Fibroblast of lung (primary cell): ENCODE measurements at regions not wholly inside any gene's neighbourhood (a gene's known extent, or its start where the extent isn't known, plus 50 kb on each side); places are given as distances from the start of the nearest gene placed in this dataset.
A peak's percentile ranks its signal among the peaks of the same experiment; 100 is the strongest.

Experiments used
- DNase-seq, 2 donors: peaks; one replicate each; pipeline versions ENCODE4 v3.0.0 to v3.0.0-alpha.2; 2010; ENCODE audit warnings: low read depth in 2 of 2
- H2AFZ ChIP-seq: 2 replicates; pipeline ENCODE4 v1.5.1; 2012; ENCODE audit warnings: low read length, control low read depth, inconsistent platforms
- H3K27ac ChIP-seq: 2 replicates; pipeline ENCODE4 v1.5.1; 2011; ENCODE audit warnings: low read length, control low read depth; ENCODE audit not compliant: insufficient read depth
- H3K27me3 ChIP-seq: 2 replicates; pipeline ENCODE4 v1.5.1; 2011; ENCODE audit warnings: mild to moderate bottlenecking, low read length; ENCODE audit not compliant: control insufficient read depth, insufficient read depth
- H3K36me3 ChIP-seq: 2 replicates; pipeline ENCODE4 v1.5.1; 2011; ENCODE audit warnings: low read length; ENCODE audit not compliant: control insufficient read depth, insufficient read depth
- H3K4me1 ChIP-seq: 2 replicates; pipeline ENCODE4 v1.5.1; 2011; ENCODE audit warnings: low read length; ENCODE audit not compliant: control insufficient read depth, insufficient read depth; ENCODE audit errors: extremely low read depth
- H3K4me2 ChIP-seq: 2 replicates; pipeline ENCODE4 v1.5.1; 2011; ENCODE audit warnings: low read length, control low read depth; ENCODE audit not compliant: insufficient read depth; ENCODE audit errors: extremely low read depth
- H3K4me3 ChIP-seq, 4 experiments: fragments of 200-600 bp in 1 of 4; sonication (generic) in 1 of 4; replicated peaks in 1 of 4; 2 replicates each; pipeline ENCODE4 v1.5.1; 2011 to 2016; ENCODE audit warnings: low read length in 4 of 4, low read depth in 3 of 4, mild to moderate bottlenecking in 3 of 4, control low read depth in 2 of 4, inconsistent platforms in 1 of 4, mixed read lengths in 1 of 4; ENCODE audit not compliant: insufficient read depth in 1 of 4; ENCODE audit errors: control extremely low read depth in 1 of 4
- H3K79me2 ChIP-seq: 2 replicates; pipeline ENCODE4 v1.5.1; 2012; ENCODE audit warnings: mild to moderate bottlenecking, low read length, inconsistent platforms; ENCODE audit not compliant: control insufficient read depth, insufficient read depth
- H3K9ac ChIP-seq: 2 replicates; pipeline ENCODE4 v1.5.1; 2011; ENCODE audit warnings: mild to moderate bottlenecking, low read length, control low read depth; ENCODE audit not compliant: insufficient read depth
- H3K9me3 ChIP-seq: 2 replicates; pipeline ENCODE4 v1.5.1; 2012; ENCODE audit warnings: low read depth, low read length; ENCODE audit not compliant: control insufficient read depth, insufficient read depth
- H4K20me1 ChIP-seq: 2 replicates; pipeline ENCODE4 v1.5.1; 2011; ENCODE audit warnings: low read length; ENCODE audit not compliant: control insufficient read depth, insufficient read depth; ENCODE audit errors: extremely low read depth
- CTCF ChIP-seq, 2 donors: IDR thresholded peaks in 1 of 2; conservative IDR thresholded peaks in 1 of 2; 1 replicate in 1 of 2; 2 replicates in 1 of 2; pipeline ENCODE4 v1.5.1; 2011 to 2012; ENCODE audit warnings: low read length in 2 of 2, control low read depth in 1 of 2, inconsistent platforms in 1 of 2, low read depth in 1 of 2, mild to moderate bottlenecking in 1 of 2
- EZH2 ChIP-seq: IDR thresholded peaks from 2 replicates; pipeline ENCODE4 v1.5.1; 2012; ENCODE audit warnings: low read length, control low read depth, mild to moderate bottlenecking; ENCODE audit errors: missing control alignments

GRCh38 chr13:89181041-89181440, 1509.9 kb downstream of the SLITRK5 start:
- Histone ChIP-seq H4K20me1 (no peaks in the 10 kb centered on the region), H2AFZ (no peak overlapping the region), H3K27ac (no peak overlapping the region), H3K79me2 (no peaks in the 10 kb centered on the region), H3K36me3 (no peaks in the 10 kb centered on the region), H3K9ac (no peak overlapping the region), H3K27me3 (no peaks in the 10 kb centered on the region), H3K4me1 (no peaks in the 10 kb centered on the region), H3K4me3 (no peak overlapping the region), H3K9me3 (no peaks in the 10 kb centered on the region), H3K4me2 (no peak overlapping the region)
- TF ChIP-seq CTCF (conservative IDR thresholded peaks at IDR 0.05 in 1 of 2, IDR thresholded peaks at IDR 0.05 in 1 of 2; ENCODE audit: low read depth in 1 of 2, low read length in 2 of 2), result no peak
- TF ChIP-seq EZH2, result no peak
- no peak for DNase-seq

GRCh38 chr13:89199138-89199537, 1528.0 kb downstream of the SLITRK5 start:
- H3K36me3 ChIP-seq, result no peaks in the 10 kb centered on the region
- H3K27me3 ChIP-seq, result no peaks in the 10 kb centered on the region
- TF ChIP-seq CTCF (conservative IDR thresholded peaks at IDR 0.05 in 1 of 2, IDR thresholded peaks at IDR 0.05 in 1 of 2; ENCODE audit: low read depth in 1 of 2, low read length in 2 of 2) (no peak), EZH2 (no peak)
- H3K4me3 ChIP-seq, result no peak overlapping the region
- no peak overlapping the region for H3K27ac ChIP-seq
- no peaks in the 10 kb centered on the region for H3K4me1 ChIP-seq
- H3K4me2 ChIP-seq, result no peak overlapping the region
- peak in 1 of 2 donors; percentile 60 for DNase-seq
- no peaks in the 10 kb centered on the region for H3K79me2 ChIP-seq
- no peaks in the 10 kb centered on the region for H3K9me3 ChIP-seq
- H4K20me1 ChIP-seq, result no peaks in the 10 kb centered on the region
- H2AFZ ChIP-seq, result no peak overlapping the region
- H3K9ac ChIP-seq, result no peak overlapping the region

- Histone ChIP-seq H3K4me1 (no peaks in the 10 kb centered on the region), H3K27me3 (no peaks in the 10 kb centered on the region), H3K9ac (no peak overlapping the region), H3K9me3 (no peaks in the 10 kb centered on the region), H3K79me2 (no peaks in the 10 kb centered on the region), H2AFZ (no peak overlapping the region), H4K20me1 (no peaks in the 10 kb centered on the region), H3K36me3 (no peaks in the 10 kb centered on the region), H3K4me2 (no peak overlapping the region), H3K27ac (no peak overlapping the region), H3K4me3 (no peak overlapping the region)
- TF ChIP-seq EZH2 (no peak), CTCF (conservative IDR thresholded peaks at IDR 0.05 in 1 of 2, IDR thresholded peaks at IDR 0.05 in 1 of 2; ENCODE audit: low read depth in 1 of 2, low read length in 2 of 2) (no peak)
- no peak for DNase-seq
Measured at GRCh38 chr13:89204435-89204834, 1533.3 kb downstream of the SLITRK5 start.
